Astrocyte of the cerebellum (primary cell): ENCODE measurements at regions not wholly inside any gene's neighbourhood (a gene's known extent, or its start where the extent isn't known, plus 50 kb on each side); places are given as distances from the start of the nearest gene placed in this dataset.

Experiments
- DNase-seq: peaks from one replicate; pipeline ENCODE4 v3.0.0-alpha.2; 2011; ENCODE audit warnings: low read depth
- H3K4me3 ChIP-seq: 2 replicates; pipeline ENCODE4 v1.5.1; 2011; ENCODE audit warnings: mild to moderate bottlenecking, low read depth, low read length, moderate library complexity
- CTCF ChIP-seq: IDR thresholded peaks from 2 replicates; pipeline ENCODE4 v1.5.1; 2012; ENCODE audit warnings: low read length, low read depth, moderate library complexity, mild to moderate bottlenecking; ENCODE audit errors: missing control alignments
- in situ Hi-C: cut with HindIII; loops from 2 replicates; pipeline ENCODE4 v1.10.0; 2017; ENCODE audit warnings: low sequenced_read_pairs

GRCh38 chr4:92035666-92036065 is 268.1 kb upstream of the GRID2 start:
- in situ Hi-C loops = no loop called here
- H3K4me3 ChIP-seq = no peak overlapping the region
- DNase-seq = no peak
- TF ChIP-seq CTCF = no peak

GRCh38 chr4:92045718-92046117 is 258.0 kb upstream of the GRID2 start:
- no peak for TF ChIP-seq CTCF

GRCh38 chr4:92047209-92047875 is 256.4 kb upstream of the GRID2 start:
- in situ Hi-C loops = no loop called here
- DNase-seq = peak; percentile 28
- TF ChIP-seq CTCF = peak; percentile 26
- H3K4me3 ChIP-seq = no peak overlapping the region

More at GRCh38 chr4:92045718-92046117, 258.0 kb upstream of the GRID2 start:
- in situ Hi-C loops = no loop called here
- DNase-seq = no peak
- no peak overlapping the region for H3K4me3 ChIP-seq

GRCh38 chr4:92050875-92051274 is 252.9 kb upstream of the GRID2 start:
- no peak for DNase-seq
- in situ Hi-C loops = no loop called here
- no peak for TF ChIP-seq CTCF
- no peak overlapping the region for H3K4me3 ChIP-seq

GRCh38 chr4:92059615-92060014 is 244.2 kb upstream of the GRID2 start:
- no peak for TF ChIP-seq CTCF
- no peak overlapping the region for H3K4me3 ChIP-seq
- no peak for DNase-seq
- in situ Hi-C loops = no loop called here

GRCh38 chr4:92060333-92060732 is 243.4 kb upstream of the GRID2 start:
- DNase-seq = no peak
- no peak for TF ChIP-seq CTCF
- in situ Hi-C loops = no loop called here
- no peak overlapping the region for H3K4me3 ChIP-seq
